T-helper 2 cell treated with Interferon-gamma antibody and Interleukin-4, amounts not matched to agents 100 ng/mL and 5 ng/mL, for 36 hours (primary cell): ENCODE measurements at regions not wholly inside any gene's neighbourhood (a gene's known extent, or its start where the extent isn't known, plus 50 kb on each side); places are given as distances from the start of the nearest gene placed in this dataset.
"Not testable (repeated sequence)": the region's sequence is repeated elsewhere in the genome, so short reads cannot be mapped to it uniquely, and the experiment has no call there.

Source experiments
- intact Hi-C: fragments of 100-400 bp; cut with micrococcal nuclease; formaldehyde crosslinking; loops from one replicate; pipeline ENCODE4 v1.15.1; 2023

DNA sequence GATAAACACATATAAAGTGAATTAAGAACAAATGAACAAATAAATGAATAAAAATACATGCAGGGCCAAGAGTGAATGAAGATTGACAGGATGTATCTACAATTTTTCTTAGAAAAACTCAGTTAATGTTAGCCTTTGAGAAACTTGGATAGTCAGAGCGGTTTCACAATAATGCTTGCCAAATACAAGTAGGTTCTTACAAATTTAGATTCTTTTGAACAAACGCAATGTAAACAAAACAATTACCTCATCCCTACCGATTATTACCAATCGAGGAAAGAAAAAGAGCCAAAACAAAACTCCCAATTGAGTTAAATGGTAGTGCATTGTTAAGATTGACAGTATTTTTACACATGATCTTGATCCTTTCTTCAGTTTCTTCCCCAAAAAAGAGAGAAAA lies 176.9 kb upstream of the DEPDC1 start:
- intact Hi-C loops: no loop called here

DNA sequence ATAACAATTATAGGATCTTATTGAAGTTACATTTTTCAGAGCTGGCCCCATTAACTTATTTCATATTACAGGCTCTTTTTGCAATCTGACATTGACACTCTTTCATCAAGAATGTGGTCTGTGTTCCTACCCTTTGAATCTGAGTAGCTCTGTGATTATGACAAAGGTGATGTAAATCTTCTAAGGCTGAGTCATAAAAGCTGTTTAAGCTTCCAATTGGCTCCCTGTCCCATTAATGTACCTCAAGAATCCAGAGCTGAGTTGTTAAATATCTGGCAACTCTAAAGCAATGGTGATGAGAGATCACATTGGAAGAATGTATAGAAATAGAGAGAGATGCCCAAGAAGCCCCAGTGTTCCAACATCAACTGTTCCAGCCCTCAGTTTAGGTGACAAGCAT lies 178.5 kb upstream of the DEPDC1 start:
- intact Hi-C loops: no loop called here

DNA sequence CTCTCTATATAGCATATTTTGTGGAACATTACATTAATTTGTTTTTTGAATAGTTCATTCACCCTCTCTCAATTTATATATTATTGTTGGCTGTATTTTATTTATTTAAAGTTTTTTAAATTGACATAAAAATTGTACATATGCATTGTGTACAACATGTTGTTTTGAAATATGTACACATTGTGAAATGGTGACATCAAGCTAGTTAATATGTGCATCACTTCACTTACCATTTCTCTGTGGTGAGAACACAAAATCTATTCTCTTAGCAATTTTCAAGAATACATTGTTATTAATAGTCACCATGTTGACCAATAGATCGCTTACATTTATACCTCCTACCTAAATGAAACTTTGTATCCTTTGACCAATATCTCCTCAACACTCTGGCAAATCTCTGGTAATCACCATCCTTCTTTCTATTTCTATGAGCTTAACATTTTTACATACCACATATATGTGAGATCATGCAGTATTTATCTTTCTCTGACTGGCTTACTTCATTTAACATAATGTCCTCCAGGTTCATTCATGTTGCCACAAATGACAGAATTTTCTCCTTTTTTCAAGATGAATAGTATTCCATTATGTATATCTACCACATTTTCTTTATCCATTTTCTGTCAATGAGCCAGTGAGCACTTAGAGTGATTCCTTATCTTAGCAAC lies 180.9 kb upstream of the DEPDC1 start:
- intact Hi-C loops: no loop called here

GRCh38 chr1:68696221-68696620 lies 199.3 kb upstream of the DEPDC1 start:
- intact Hi-C loops: no loop called here

DNA sequence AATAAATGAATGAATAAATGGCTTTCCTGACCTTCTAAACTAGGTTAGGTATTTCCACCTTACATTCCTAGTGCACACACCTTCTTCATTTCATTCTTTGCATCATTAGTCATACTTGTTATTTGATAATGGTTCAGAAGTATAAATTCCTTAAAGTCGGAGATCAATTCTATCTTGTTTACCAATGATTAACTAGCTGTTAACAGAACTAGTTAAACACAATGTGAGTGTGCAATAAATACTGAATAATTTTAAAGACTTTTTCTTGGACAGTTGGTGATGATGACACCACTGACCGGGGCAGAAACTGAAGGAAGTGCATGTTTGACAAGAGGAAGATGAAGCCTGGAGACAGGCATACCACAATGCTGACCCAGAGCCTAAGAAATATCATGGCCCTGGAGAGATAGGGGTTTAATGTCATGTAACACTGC lies 207.1 kb upstream of the DEPDC1 start:
- intact Hi-C loops: no loop called here

DNA sequence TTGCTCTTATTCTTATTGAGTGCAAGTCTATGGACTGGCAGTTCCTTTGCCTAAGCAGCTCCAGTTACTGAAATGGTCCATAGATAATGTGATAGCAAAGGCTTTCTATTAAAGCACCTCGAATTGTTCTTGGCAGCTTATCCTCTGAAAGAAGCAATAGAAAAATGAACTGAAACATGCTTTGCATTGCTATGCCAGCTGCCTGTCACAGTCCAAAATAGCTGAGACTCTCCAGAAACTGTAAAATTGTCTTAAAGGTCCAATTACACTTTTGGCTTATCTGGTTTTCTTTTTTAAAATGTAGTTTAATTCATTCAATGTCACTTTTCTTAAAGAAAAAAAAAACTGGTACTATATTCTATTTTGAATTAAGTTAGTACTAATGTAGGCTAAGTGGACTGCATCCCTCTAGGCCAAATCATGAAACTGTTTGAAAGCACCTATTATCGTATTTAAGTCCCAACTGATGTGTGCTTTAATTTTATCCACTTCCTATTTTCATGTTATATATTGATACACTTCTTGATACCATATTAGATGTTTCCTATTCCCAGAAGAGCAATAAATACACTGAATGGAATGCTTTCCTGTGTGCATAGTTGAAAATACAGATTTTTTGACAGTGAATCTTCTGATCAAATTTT lies 208.0 kb upstream of the DEPDC1 start:
- intact Hi-C loops: no loop called here

- intact Hi-C loops: no loop called here
Observed at GRCh38 chr1:68705466-68705865, 208.6 kb upstream of the DEPDC1 start.

GRCh38 chr1:68706639-68707317 lies 209.9 kb upstream of the DEPDC1 start:
- intact Hi-C loops: no loop called here

DNA sequence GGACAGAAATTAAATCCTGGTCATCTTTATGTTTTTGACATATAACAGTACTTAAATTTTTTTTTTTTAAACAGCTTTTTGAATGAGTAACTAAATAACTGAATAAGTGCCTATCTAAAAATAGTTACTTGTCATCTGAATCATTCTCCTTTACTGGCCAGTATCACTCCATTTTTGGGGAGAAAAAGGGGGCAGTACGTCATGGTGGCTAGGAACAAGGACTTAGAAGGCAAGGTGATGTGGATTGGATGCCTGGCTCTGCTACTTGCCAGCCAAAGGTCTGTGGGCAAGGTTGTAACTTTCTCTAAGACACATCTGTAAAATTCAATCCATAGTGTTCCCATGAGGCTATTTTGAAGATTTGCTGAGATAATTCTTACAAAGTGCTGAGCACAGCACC lies 220.4 kb upstream of the DEPDC1 start:
- intact Hi-C loops: no loop called here

- intact Hi-C loops: no loop called here
Observed at GRCh38 chr1:68720476-68720875, 223.6 kb upstream of the DEPDC1 start.

DNA sequence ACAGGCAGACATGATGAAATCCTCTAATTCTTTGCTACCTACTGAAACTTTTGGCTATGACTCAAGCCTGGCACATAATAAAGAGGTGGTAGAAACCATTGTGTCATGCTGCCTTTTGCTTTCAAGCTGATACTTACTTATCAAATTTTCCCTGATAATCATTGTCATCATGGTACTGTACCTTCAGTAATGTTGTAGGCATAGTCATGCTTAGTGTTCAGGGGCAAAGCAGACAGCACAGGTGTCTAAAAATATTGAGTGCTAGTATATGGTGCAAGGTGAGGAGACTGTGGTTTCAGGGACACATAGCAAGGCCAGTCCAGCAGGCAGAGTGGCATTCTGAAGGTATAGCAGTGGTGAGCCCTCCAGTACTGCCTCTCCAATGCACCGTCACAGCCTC lies 226.9 kb upstream of the DEPDC1 start:
- intact Hi-C loops: no loop called here

DNA sequence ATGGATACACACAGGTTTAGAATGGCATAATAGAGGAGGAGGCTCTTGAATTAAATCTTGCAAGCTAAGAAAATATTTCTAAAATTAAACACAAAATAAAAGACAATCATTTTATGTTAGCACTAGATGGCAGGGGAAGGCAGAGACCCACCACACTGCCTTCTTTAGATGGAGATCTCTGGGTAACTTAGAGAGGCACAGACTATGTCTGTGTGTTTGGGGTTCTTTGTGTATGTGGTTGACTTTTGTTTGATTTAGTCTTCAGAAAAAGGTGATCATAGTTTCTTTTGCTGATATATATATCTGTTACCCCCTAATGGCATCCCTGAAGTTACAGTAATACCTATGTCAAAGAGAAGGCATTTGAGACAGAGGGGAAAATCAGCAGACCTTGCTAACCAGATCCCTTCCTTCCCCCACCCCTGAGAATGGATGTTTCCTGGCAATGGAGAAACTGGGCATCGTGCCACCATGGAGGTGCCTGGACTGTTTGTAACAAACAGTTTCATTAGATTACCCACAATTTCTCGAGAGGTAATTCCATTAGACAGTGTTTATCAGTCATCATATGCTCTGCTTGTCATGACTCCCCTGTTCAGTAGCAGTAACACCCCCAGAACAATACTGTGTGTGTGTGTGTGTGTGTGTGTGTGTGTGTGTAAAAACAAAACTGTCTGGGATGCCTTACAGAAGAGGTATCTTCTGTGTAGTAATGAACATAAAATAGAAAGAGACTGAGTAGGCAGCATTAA lies 228.3 kb upstream of the DEPDC1 start:
- intact Hi-C loops: no loop called here

DNA sequence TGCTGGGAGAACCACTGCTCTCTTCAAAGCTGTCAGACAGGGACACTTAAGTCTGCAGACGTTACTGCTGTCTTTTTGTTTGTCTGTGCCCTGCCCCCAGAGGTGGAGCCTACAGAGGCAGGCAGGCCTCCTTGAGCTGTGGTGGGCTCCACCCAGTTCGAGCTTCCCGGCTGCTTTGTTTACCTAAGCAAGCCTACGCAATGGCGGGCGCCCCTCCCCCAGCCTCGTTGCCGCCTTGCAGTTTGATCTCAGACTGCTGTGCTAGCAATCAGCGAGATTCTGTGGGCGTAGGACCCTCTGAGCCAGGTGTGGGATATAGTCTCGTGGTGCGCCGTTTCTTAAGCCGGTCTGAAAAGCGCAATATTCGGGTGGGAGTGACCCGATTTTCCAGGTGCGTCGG lies 242.6 kb upstream of the DEPDC1 start:
- intact Hi-C loops: not testable (repeated sequence)

DNA sequence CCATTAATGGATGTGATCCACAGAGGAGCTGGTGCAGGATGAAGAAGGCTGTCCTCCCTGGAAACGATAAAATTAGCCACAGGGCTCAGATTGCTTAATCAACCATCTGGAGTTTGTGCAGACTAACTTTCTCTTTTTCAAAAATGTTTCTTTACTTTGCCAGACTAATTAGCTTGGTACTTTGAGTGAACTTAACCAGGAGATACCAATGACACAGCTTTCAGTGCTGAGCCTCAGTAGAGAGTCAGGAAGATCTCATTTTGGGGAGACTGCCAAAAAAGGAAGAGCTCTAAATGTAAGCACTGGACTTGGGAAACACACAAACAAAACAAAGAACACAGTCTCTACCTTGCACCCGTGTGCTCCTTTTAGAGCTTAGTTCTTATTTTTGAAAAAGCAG lies 248.1 kb upstream of the DEPDC1 start:
- intact Hi-C loops: no loop called here

- intact Hi-C loops: no loop called here
Observed at GRCh38 chr1:68745451-68745850, 248.6 kb upstream of the DEPDC1 start.

DNA sequence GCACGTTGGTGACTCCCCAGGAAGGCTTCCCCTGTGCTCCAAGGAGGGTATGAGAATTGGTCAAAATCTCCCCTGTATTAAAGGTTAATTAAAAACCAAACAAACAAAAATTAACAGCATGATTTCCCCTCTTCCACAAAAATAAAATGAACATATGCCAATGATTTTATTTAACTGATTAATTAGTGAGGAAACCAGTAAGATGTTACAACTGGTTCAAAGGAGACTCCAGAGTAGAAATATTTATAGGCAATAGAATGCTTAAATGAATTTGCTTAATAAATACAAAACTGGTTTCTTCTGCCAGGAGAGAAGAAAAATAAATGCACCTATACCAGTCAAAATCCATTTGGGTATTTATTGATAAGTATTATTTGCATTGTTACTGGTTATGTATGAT lies 249.5 kb upstream of the DEPDC1 start:
- intact Hi-C loops: no loop called here

DNA sequence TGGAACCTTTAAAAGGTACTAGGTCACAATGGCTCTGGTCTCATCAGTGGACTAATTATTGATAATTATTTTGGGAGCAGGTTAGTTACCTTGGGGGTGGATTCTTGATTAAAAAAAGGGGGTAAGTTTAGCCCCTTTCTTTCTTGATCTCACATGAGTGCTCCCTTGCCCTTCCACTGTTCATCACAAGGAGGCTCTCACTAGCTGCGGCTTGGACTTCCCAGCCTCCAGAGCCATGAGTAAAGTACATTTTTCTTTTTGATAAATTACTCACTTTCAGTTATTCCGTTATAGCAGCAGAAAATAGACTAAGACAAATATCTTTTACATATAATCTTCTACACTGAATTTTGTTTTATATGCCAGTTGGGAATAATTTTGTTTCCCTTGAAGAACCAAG lies 254.8 kb upstream of the DEPDC1 start:
- intact Hi-C loops: no loop called here

DNA sequence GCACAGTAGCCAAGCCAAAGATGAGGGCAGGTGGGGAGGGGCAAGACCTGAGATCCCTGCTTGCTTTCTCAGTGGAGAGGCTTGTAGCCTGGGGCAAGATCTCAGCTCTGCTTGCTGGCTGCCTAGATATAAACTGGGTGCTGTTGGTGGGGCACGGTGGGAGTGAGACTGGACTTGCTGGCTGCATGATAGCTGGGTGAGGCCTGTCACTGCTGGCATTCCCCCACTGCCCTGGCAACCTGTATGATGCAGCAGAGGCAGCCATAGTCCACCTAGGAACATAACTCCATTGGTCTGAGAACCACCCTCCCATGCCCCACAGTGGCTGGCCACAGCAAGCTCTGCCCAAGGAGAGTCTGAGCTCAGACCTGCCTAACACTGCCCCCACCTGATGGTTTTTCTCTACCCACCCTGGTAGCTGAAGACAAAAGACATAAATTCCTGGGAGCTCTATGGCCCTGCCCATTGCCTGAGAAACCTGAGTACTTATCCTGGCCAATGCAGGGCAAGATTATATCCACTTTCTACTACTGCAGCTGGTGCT lies 261.9 kb upstream of the DEPDC1 start:
- intact Hi-C loops: no loop called here

- intact Hi-C loops: no loop called here
Observed at GRCh38 chr1:68767941-68768340, 271.1 kb upstream of the DEPDC1 start.

DNA sequence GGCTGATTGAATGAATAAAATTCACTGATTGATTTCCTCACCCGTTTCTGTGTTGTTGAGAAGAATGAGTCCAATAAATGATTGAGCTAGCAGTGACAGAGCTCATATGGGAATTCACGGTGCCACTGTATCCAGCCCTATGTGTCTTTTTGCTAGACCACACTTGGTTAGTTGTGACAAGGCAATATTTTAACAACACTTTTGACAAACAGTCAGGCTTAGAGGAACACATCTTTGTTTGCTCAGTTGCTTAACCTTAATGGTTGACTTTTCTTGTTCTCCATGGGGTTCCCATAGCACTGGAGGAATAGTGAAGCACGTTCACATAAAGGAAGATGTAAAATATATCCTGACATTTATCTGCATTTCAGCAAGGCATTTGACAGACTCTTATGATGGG lies 273.9 kb upstream of the DEPDC1 start:
- intact Hi-C loops: no loop called here

GRCh38 chr1:68777851-68778250 lies 281.0 kb upstream of the DEPDC1 start:
- intact Hi-C loops: no loop called here

GRCh38 chr1:68779841-68780240 lies 283.0 kb upstream of the DEPDC1 start:
- intact Hi-C loops: not testable (repeated sequence)
